GM12892 (cell line): ENCODE measurements at regions not wholly inside any gene's neighbourhood (a gene's known extent, or its start where the extent isn't known, plus 50 kb on each side); places are given as distances from the start of the nearest gene placed in this dataset.

Experiments used
- POLR2A ChIP-seq: IDR thresholded peaks from 2 replicates; pipeline ENCODE4 v1.6.1; 2011; ENCODE audit warnings: low read depth, low read length, control low read depth
- POLR2AphosphoS5 ChIP-seq: IDR thresholded peaks from 2 replicates; pipeline ENCODE4 v1.6.1; 2011; ENCODE audit warnings: low read depth, low read length, control low read depth
- TAF1 ChIP-seq: IDR thresholded peaks from 2 replicates; pipeline ENCODE4 v1.6.1; 2011; ENCODE audit warnings: low read depth, mild to moderate bottlenecking, control low read depth, low read length, borderline replicate concordance

- TF ChIP-seq POLR2A (no peak), POLR2AphosphoS5 (no peak), TAF1 (no peak)
Measured at GRCh38 chr9:90419221-90419851, 223.3 kb downstream of the DIRAS2 start.
